Endothelial cell of umbilical vein (primary cell): ENCODE measurements at regions not wholly inside any gene's neighbourhood (a gene's known extent, or its start where the extent isn't known, plus 50 kb on each side); places are given as distances from the start of the nearest gene placed in this dataset.

ENCODE experiments used
- BruUV-seq: library from RNA; stranded (reverse); fragments of 400-500 nt; replicated peaks from 2 replicates; lab custom pipeline; 2021; lab: Mats Ljungman, UMichigan
- CTCF ChIA-PET: fragments of 300-600, 350-600 bp; sonication (Branson Sonifier 250); formaldehyde crosslinking; loops from one replicate; lab custom pipeline; 2021; ENCODE audit warnings: antibody characterized with exemption, inconsistent platforms; lab: Charles Lee
- POLR2A ChIA-PET: fragments of 300-600, 350-600 bp; sonication (Branson Sonifier 250); formaldehyde crosslinking; loops from one replicate; lab custom pipeline; 2021; ENCODE audit warnings: antibody characterized with exemption, inconsistent platforms; lab: Charles Lee
- DNase-seq: peaks from one replicate; pipeline ENCODE4 v3.0.0-alpha.2; 2011; ENCODE audit warnings: low read depth, low spot score
- FAIRE-seq: peaks from 2 replicates; lab custom pipeline; 2011; peaks lifted over from hg19 to GRCh38; lab: Jason Lieb, UNC
- H2AFZ ChIP-seq: 2 replicates; pipeline ENCODE4 v1.6.0; 2012; ENCODE audit warnings: low read depth, low read length, control low read depth, inconsistent platforms
- H3K27ac ChIP-seq: 2 replicates; pipeline ENCODE4 v1.5.1; 2011; ENCODE audit warnings: low read depth, mild to moderate bottlenecking, control low read depth, low read length, moderate library complexity; ENCODE audit not compliant: insufficient read depth
- H3K27me3 ChIP-seq, 2 experiments: 2 replicates each; pipeline versions ENCODE4 v1.6.0 to v1.6.1; 2011; ENCODE audit warnings: low read length in 2 of 2, mixed read lengths in 1 of 2; ENCODE audit not compliant: control insufficient read depth in 2 of 2, insufficient read depth in 2 of 2
- H3K36me3 ChIP-seq, 2 experiments: 2 replicates in 1 of 2; 3 replicates in 1 of 2; pipeline ENCODE4 v1.5.1; 2011; ENCODE audit warnings: low read length in 2 of 2, mild to moderate bottlenecking in 1 of 2, moderate library complexity in 1 of 2; ENCODE audit not compliant: control insufficient read depth in 2 of 2, insufficient read depth in 2 of 2; ENCODE audit errors: extremely low read depth in 1 of 2
- H3K4me1 ChIP-seq: 3 replicates; pipeline ENCODE4 v1.5.1; 2011; ENCODE audit warnings: mild to moderate bottlenecking, low read length; ENCODE audit not compliant: control insufficient read depth, insufficient read depth; ENCODE audit errors: extremely low read depth
- H3K4me2 ChIP-seq: 2 replicates; pipeline ENCODE4 v1.6.1; 2011; ENCODE audit warnings: low read length, control low read depth, mixed read lengths; ENCODE audit not compliant: insufficient read depth
- H3K4me3 ChIP-seq, 3 experiments: fragments of 200-600 bp in 1 of 3; sonication (generic), shearing (Covaris generic) in 1 of 3; replicated peaks in 1 of 3; 2 replicates each; pipeline ENCODE4 v1.5.1; 2011 to 2016; ENCODE audit warnings: control low read depth in 3 of 3, low read length in 3 of 3, mild to moderate bottlenecking in 2 of 3, inconsistent platforms in 1 of 3, low read depth in 1 of 3, moderate library complexity in 1 of 3; ENCODE audit not compliant: insufficient read depth in 1 of 3
- H3K79me2 ChIP-seq: 2 replicates; pipeline ENCODE4 v1.6.0; 2012; ENCODE audit warnings: low read length, inconsistent platforms; ENCODE audit not compliant: control insufficient read depth, insufficient read depth
- H3K9ac ChIP-seq: replicated peaks from 2 replicates; pipeline ENCODE3; 2011; ENCODE audit warnings: low read length, control low read depth; ENCODE audit not compliant: insufficient read depth; ENCODE audit errors: extremely low read depth
- H3K9me1 ChIP-seq: replicated peaks from 3 replicates; pipeline ENCODE4 v1.6.0; 2011; ENCODE audit warnings: mild to moderate bottlenecking, low read length; ENCODE audit not compliant: control insufficient read depth, insufficient read depth; ENCODE audit errors: extremely low read depth
- H3K9me3 ChIP-seq: replicated peaks from 2 replicates; pipeline ENCODE4 v1.5.1; 2012; ENCODE audit warnings: low read length, inconsistent platforms; ENCODE audit not compliant: control insufficient read depth, insufficient read depth
- H4K20me1 ChIP-seq: replicated peaks from 2 replicates; pipeline ENCODE3; 2011; ENCODE audit warnings: mild to moderate bottlenecking, low read length; ENCODE audit not compliant: control insufficient read depth, insufficient read depth; ENCODE audit errors: extremely low read depth
- CTCF ChIP-seq, 2 donors: IDR thresholded peaks; 1 replicate in 1 of 2; 2 replicates in 1 of 2; pipeline ENCODE4 v1.5.1; 2011; ENCODE audit warnings: low read length in 2 of 2, mild to moderate bottlenecking in 2 of 2, moderate library complexity in 2 of 2, control low read depth in 1 of 2, inconsistent platforms in 1 of 2, low read depth in 1 of 2; ENCODE audit not compliant: insufficient read depth in 1 of 2; ENCODE audit errors: extremely low read depth in 1 of 2
- EZH2 ChIP-seq: IDR thresholded peaks from 2 replicates; pipeline ENCODE4 v1.6.1; 2012; ENCODE audit warnings: borderline replicate concordance, low read depth, mild to moderate bottlenecking, moderate library complexity, low read length, inconsistent platforms; ENCODE audit not compliant: severe bottlenecking
- FOS ChIP-seq: IDR thresholded peaks from 2 replicates; pipeline ENCODE4 v1.6.1; 2011; ENCODE audit warnings: mild to moderate bottlenecking, low read length, moderate library complexity, borderline replicate concordance; ENCODE audit not compliant: insufficient read depth
- GATA2 ChIP-seq: IDR thresholded peaks from 2 replicates; pipeline ENCODE4 v1.7.0; 2011; ENCODE audit warnings: low read depth, mild to moderate bottlenecking, moderate library complexity, mixed read lengths, low read length; ENCODE audit not compliant: insufficient read length, insufficient read depth
- JUN ChIP-seq: IDR thresholded peaks from 2 replicates; pipeline ENCODE4 v1.6.1; 2011; ENCODE audit warnings: borderline replicate concordance, low read depth; ENCODE audit not compliant: insufficient read length, insufficient read depth
- MYC ChIP-seq: IDR thresholded peaks from one replicate; pipeline ENCODE4 v1.6.1; 2011; ENCODE audit warnings: mild to moderate bottlenecking, low read depth, low read length
- POLR2A ChIP-seq: IDR thresholded peaks from 2 replicates; pipeline ENCODE4 v1.6.1; 2012; ENCODE audit warnings: low read depth, mild to moderate bottlenecking, control low read depth, low read length
- POLR2AphosphoS5 ChIP-seq: IDR thresholded peaks from 2 replicates; pipeline ENCODE4 v1.6.1; 2012; ENCODE audit warnings: low read depth, mild to moderate bottlenecking, control low read depth, low read length, moderate library complexity; ENCODE audit not compliant: insufficient read depth
- dilution Hi-C: fragments of 300-500 bp; cut with MboI; formaldehyde crosslinking; loops from one replicate; pipeline ENCODE4 v1.15.0; 2019; ENCODE audit warnings: low sequenced_read_pairs; ENCODE audit not compliant: extremely low pct_ligation_motif_present
- intact Hi-C: fragments of 100-400 bp; cut with micrococcal nuclease; formaldehyde crosslinking; loops from one replicate; pipeline ENCODE4 v1.10.0; 2022
- TF ChIP-seq, protein P1 (sequence below): IDR thresholded peaks from 2 replicates; pipeline ENCODE4 v1.6.1; 2011; ENCODE audit not compliant: insufficient read depth, insufficient read length

DNA sequence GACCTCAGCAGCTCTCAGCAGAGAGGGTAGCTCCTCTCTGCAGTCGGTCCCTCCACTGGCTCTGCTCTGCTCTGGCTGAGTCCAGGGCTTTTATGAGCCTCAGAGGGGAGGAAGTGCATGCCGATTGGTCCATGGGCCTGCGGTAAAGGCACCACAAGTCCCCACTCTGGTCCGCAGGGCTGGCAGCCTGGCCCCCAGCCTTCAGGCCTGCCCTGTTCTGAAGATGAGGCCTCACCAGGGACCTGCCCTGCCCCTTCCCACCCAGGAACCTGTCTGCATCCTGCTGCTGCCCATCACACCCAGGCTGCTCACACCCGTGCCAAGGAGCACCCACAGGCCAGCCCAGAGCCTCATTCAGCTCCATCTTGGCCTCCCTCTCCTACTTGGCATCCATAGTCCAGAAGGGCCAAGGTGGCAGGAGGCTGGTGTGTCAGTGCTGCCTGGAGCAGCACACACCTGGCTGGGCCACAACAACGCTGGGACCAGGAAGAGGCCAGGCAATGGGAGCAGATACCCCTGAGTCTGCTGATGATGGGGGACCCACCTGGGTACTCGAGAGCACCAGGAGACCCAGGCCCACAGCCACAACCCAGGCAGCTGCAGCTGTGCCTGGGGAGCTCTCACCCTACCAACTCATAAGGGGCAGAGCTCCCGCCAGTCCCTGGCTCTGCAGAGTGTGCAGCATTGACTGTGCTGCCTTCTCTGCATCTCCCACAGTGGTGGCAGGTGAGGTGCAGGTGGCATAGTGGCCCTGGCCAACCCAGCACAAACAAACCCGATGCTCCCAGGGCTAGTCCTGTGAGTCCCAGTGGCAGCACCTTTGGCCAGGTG, 191.9 kb upstream of the NUDT6 start:
- dilution Hi-C loops, result no loop called here
- Histone ChIP-seq H3K4me3 (no peak overlapping the region), H3K9ac (no peak overlapping the region), H4K20me1 (no peaks in the 10 kb centered on the region), H3K9me1 (no peaks in the 10 kb centered on the region), H3K4me1 (peaks cover 3% of the 10 kb centered on the region), H3K36me3 (no peaks in the 10 kb centered on the region), H2AFZ (no peak overlapping the region), H3K79me2 (no peaks in the 10 kb centered on the region), H3K27me3 (no peaks in the 10 kb centered on the region), H3K27ac (no peak overlapping the region), H3K9me3 (no peaks in the 10 kb centered on the region), H3K4me2 (no peak overlapping the region)
- ChIA-PET POLR2A (no interaction called here), CTCF (no interaction called here)
- TF ChIP-seq, protein P1, sequence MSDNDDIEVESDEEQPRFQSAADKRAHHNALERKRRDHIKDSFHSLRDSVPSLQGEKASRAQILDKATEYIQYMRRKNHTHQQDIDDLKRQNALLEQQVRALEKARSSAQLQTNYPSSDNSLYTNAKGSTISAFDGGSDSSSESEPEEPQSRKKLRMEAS, result no peak
- DNase-seq, result no peak
- FAIRE-seq, result no peak
- no TSS peak for BruUV-seq
- intact Hi-C loops, result no loop called here

DNA sequence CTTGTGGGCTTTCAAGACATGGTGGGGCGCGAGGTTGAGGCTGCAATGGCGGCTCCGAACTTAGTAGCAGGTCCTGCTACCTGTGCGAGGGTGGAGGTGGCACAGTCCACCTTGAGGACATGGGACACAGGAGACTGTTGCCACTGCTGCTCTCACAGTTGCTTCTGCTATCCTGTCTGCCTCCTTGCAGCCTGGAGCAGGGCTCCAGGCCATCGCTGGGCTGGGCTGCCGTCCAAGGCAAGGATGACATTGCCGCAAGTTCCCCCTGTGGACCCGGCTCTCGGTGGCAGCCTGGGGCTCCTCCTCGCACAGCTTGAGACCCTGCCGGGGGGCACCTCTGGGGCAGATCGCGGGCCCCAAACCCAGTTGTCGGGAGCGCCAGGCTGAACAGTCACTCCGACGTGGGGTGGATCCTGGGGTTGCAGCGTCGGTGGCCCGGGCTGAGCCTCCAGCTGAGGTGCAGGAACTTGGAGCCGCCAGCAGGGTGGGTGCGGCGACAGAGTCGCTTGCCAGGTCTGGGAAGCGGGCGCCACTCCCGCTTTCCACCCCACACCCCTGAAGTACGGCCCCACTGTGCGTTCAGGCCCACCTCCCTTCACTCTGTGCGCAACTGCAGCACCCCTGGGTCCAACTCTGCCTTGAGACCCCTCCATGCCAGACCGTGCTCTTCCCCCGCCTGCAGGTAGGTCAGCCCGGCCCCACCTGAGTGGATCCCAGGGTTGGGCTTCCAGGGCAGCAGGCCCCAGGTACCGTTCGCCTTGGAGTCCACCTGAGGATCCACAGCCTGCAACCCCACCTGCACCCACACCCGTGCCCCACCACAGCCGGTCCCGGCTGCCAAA, 192.7 kb upstream of the NUDT6 start:
- no TSS peak for BruUV-seq
- Histone ChIP-seq H3K27ac (no peak overlapping the region), H3K4me1 (peaks cover 3% of the 10 kb centered on the region), H3K36me3 (no peaks in the 10 kb centered on the region), H3K9ac (no peak overlapping the region), H2AFZ (no peak overlapping the region), H3K9me1 (no peaks in the 10 kb centered on the region), H3K4me2 (no peak overlapping the region), H3K27me3 (no peaks in the 10 kb centered on the region), H3K9me3 (no peaks in the 10 kb centered on the region), H3K4me3 (no peak overlapping the region), H3K79me2 (no peaks in the 10 kb centered on the region), H4K20me1 (no peaks in the 10 kb centered on the region)
- TF ChIP-seq, protein P1, result no peak
- TF ChIP-seq EZH2 (no peak), GATA2 (no peak), MYC (no peak), FOS (no peak), POLR2A (no peak), CTCF (IDR thresholded peaks at IDR 0.05; ENCODE audit: extremely low read depth in 1 of 2, insufficient read depth in 1 of 2, low read depth in 1 of 2, low read length in 2 of 2) (no peak), POLR2AphosphoS5 (no peak), JUN (no peak)
- ChIA-PET CTCF (interaction anchor here (1.2 to 1.6 kb wide), 3 partner anchors 9 to 547 kb away, joined by 3 to 6 read pairs (median 5); no protein-coding TSS in a partner anchor), POLR2A (no interaction called here)
- DNase-seq (no peak), FAIRE-seq (no peak)
- intact Hi-C loops (no loop called here), dilution Hi-C loops (no loop called here)
